Neural cell (in vitro differentiated cells): ENCODE measurements at regions not wholly inside any gene's neighbourhood (a gene's known extent, or its start where the extent isn't known, plus 50 kb on each side); places are given as distances from the start of the nearest gene placed in this dataset.

Source experiments
- H2AFZ ChIP-seq: fragments of 200-600, 300-800 bp; sonication (generic), shearing (Covaris generic); 2 replicates; pipeline ENCODE4 v1.6.0; 2014; ENCODE audit warnings: low read depth, mild to moderate bottlenecking, antibody characterized with exemption, low read length, moderate library complexity
- H3F3A ChIP-seq: fragments of 200-600 bp; shearing (Covaris generic); 2 replicates; pipeline ENCODE4 v1.6.1; 2016; ENCODE audit warnings: mild to moderate bottlenecking, moderate library complexity, mixed read lengths, antibody characterized with exemption, low read length; ENCODE audit not compliant: insufficient read depth, poor library complexity, severe bottlenecking
- H3K27ac ChIP-seq: fragments of 200-600, 300-800 bp; sonication (generic), shearing (Covaris generic); 2 replicates; pipeline ENCODE4 v1.5.1; 2014; ENCODE audit warnings: mild to moderate bottlenecking, low read length, moderate library complexity
- H3K27me3 ChIP-seq: fragments of 300-800, 200-600 bp; sonication (generic), shearing (Covaris generic); 2 replicates; pipeline ENCODE4 v1.6.0; 2014; ENCODE audit warnings: mild to moderate bottlenecking, low read depth, low read length, moderate library complexity; ENCODE audit not compliant: insufficient read depth
- H3K36me3 ChIP-seq: fragments of 300-800, 200-600 bp; sonication (generic), shearing (Covaris generic); 2 replicates; pipeline ENCODE4 v1.5.1; 2014; ENCODE audit warnings: mild to moderate bottlenecking, antibody characterized with exemption, low read length, moderate library complexity; ENCODE audit not compliant: insufficient read depth
- H3K4me2 ChIP-seq: fragments of 300-800, 200-600 bp; sonication (generic), shearing (Covaris generic); 2 replicates; pipeline ENCODE4 v1.6.0; 2014; ENCODE audit warnings: mild to moderate bottlenecking, low read length
- H3K4me3 ChIP-seq: fragments of 300-800, 200-600 bp; sonication (generic), shearing (Covaris generic); 2 replicates; pipeline ENCODE4 v1.5.1; 2014; ENCODE audit warnings: mild to moderate bottlenecking, low read length, moderate library complexity
- H3K79me2 ChIP-seq: fragments of 200-600 bp; shearing (Covaris generic); replicated peaks from 2 replicates; pipeline ENCODE4 v1.6.0; 2014; ENCODE audit warnings: mild to moderate bottlenecking, low read length, moderate library complexity; ENCODE audit not compliant: insufficient read depth
- H3K9ac ChIP-seq: fragments of 300-800, 200-600 bp; sonication (generic), shearing (Covaris generic); 2 replicates; pipeline ENCODE4 v1.6.1; 2016; ENCODE audit warnings: mild to moderate bottlenecking, low read length, mixed read lengths
- H3K9me2 ChIP-seq: fragments of 200-600 bp; shearing (Covaris generic); 2 replicates; pipeline ENCODE4 v1.6.1; 2016; ENCODE audit warnings: mild to moderate bottlenecking, low read length, mixed read lengths; ENCODE audit not compliant: insufficient read depth
- H3K9me3 ChIP-seq: fragments of 200-600, 300-800 bp; sonication (generic), shearing (Covaris generic); 2 replicates; pipeline ENCODE4 v1.6.1; 2016; ENCODE audit warnings: mild to moderate bottlenecking, mixed run types, low read length, moderate library complexity, mixed read lengths
- H4K20me1 ChIP-seq: fragments of 200-600 bp; shearing (Covaris generic); 2 replicates; pipeline ENCODE4 v1.6.1; 2016; ENCODE audit warnings: mild to moderate bottlenecking, mixed run types; ENCODE audit not compliant: insufficient read depth
- CTCF ChIP-seq: fragments of 450-650 bp; IDR thresholded peaks from 2 replicates; pipeline ENCODE4 v1.5.1; 2014; ENCODE audit warnings: antibody characterized with exemption, mild to moderate bottlenecking, moderate library complexity; ENCODE audit not compliant: poor library complexity, severe bottlenecking
- EP300 ChIP-seq: fragments of 450-650 bp; conservative IDR thresholded peaks from 2 replicates; pipeline ENCODE4 v1.6.1; 2014; ENCODE audit warnings: antibody characterized with exemption, mild to moderate bottlenecking, moderate library complexity; ENCODE audit not compliant: poor library complexity, severe bottlenecking
- EZH2 ChIP-seq: fragments of 200-600, 300-800 bp; shearing (Covaris generic), sonication (generic); IDR thresholded peaks from 2 replicates; pipeline ENCODE4 v1.6.1; 2014; ENCODE audit warnings: antibody characterized with exemption, low read length, borderline replicate concordance, mild to moderate bottlenecking; ENCODE audit not compliant: insufficient read depth, poor library complexity, severe bottlenecking
- MXI1 ChIP-seq: fragments of 450-650 bp; conservative IDR thresholded peaks from 2 replicates; pipeline ENCODE4 v1.6.1; 2014; ENCODE audit warnings: antibody characterized with exemption, mild to moderate bottlenecking; ENCODE audit not compliant: poor library complexity, severe bottlenecking
- POLR2AphosphoS5 ChIP-seq: IDR thresholded peaks from 2 replicates; pipeline ENCODE4 v1.6.1; 2012
- RAD21 ChIP-seq: fragments of 450-650 bp; conservative IDR thresholded peaks from 2 replicates; pipeline ENCODE4 v1.6.1; 2014; ENCODE audit warnings: antibody characterized with exemption, mild to moderate bottlenecking, moderate library complexity
- REST ChIP-seq: IDR thresholded peaks from 2 replicates; pipeline ENCODE4 v1.6.1; 2012; ENCODE audit warnings: borderline replicate concordance
- SMC3 ChIP-seq: fragments of 450-650 bp; conservative IDR thresholded peaks from 2 replicates; pipeline ENCODE4 v1.6.1; 2014; ENCODE audit warnings: antibody characterized with exemption, mild to moderate bottlenecking, moderate library complexity; ENCODE audit not compliant: poor library complexity
- TAF1 ChIP-seq: IDR thresholded peaks from 2 replicates; pipeline ENCODE4 v1.6.1; 2012; ENCODE audit warnings: low read depth

GRCh38 chr11:71181566-71181965 lies 70.8 kb downstream of the SHANK2 start:
- TF ChIP-seq TAF1 (no peak), CTCF (no peak), EP300 (no peak), REST (no peak), RAD21 (no peak)
- H3K9me2 ChIP-seq: no peaks in the 10 kb centered on the region
- H3K9me3 ChIP-seq: no peaks in the 10 kb centered on the region
- no peak overlapping the region for H3K9ac ChIP-seq
- no peak overlapping the region for H3K27ac ChIP-seq
- no peaks in the 10 kb centered on the region for H3K36me3 ChIP-seq
- H3K27me3 ChIP-seq: no peaks in the 10 kb centered on the region
- no peaks in the 10 kb centered on the region for H4K20me1 ChIP-seq
- no peaks in the 10 kb centered on the region for H3K79me2 ChIP-seq
- no peak overlapping the region for H3K4me2 ChIP-seq
- no peaks in the 10 kb centered on the region for H3F3A ChIP-seq
- H2AFZ ChIP-seq: no peak overlapping the region
- H3K4me3 ChIP-seq: no peak overlapping the region

- TF ChIP-seq MXI1 (no peak), RAD21 (no peak), EP300 (no peak), EZH2 (no peak), REST (no peak), POLR2AphosphoS5 (no peak), CTCF (no peak), SMC3 (no peak), TAF1 (no peak)
- H3K9me2 ChIP-seq: no peaks in the 10 kb centered on the region
- H3F3A ChIP-seq: no peaks in the 10 kb centered on the region
- no peak overlapping the region for H3K27ac ChIP-seq
- H3K4me3 ChIP-seq: no peak overlapping the region
- no peaks in the 10 kb centered on the region for H3K36me3 ChIP-seq
- H3K9ac ChIP-seq: no peak overlapping the region
- no peaks in the 10 kb centered on the region for H4K20me1 ChIP-seq
- H3K9me3 ChIP-seq: peaks cover 2% of the 10 kb centered on the region
- H3K79me2 ChIP-seq: no peaks in the 10 kb centered on the region
- no peak overlapping the region for H2AFZ ChIP-seq
- no peak overlapping the region for H3K4me2 ChIP-seq
- H3K27me3 ChIP-seq: no peaks in the 10 kb centered on the region
These were observed 71.5 kb downstream of the SHANK2 start for GRCh38 chr11:71180694-71181470.
